BE2C (cell line): ENCODE measurements at regions not wholly inside any gene's neighbourhood (a gene's known extent, or its start where the extent isn't known, plus 50 kb on each side); places are given as distances from the start of the nearest gene placed in this dataset.

Experiments used
- DNase-seq: peaks from one replicate; pipeline ENCODE4 v3.0.0-alpha.2; 2020
- H3K27me3 ChIP-seq: fragments of 250-450 bp; sonication (Bioruptor Pico); 2 replicates; pipeline ENCODE4 v1.5.1; 2020; ENCODE audit warnings: mild to moderate bottlenecking
- H3K36me3 ChIP-seq: fragments of 250-450 bp; sonication (Bioruptor Pico); 2 replicates; pipeline ENCODE4 v1.5.1; 2020; ENCODE audit warnings: mild to moderate bottlenecking
- H3K4me1 ChIP-seq: fragments of 250-450 bp; sonication (Bioruptor Pico); 2 replicates; pipeline ENCODE4 v1.5.1; 2020
- H3K4me3 ChIP-seq: 2 replicates; pipeline ENCODE4 v1.5.1; 2011; ENCODE audit warnings: low read depth, low read length
- H3K9me3 ChIP-seq: fragments of 250-450 bp; sonication (Bioruptor Pico); 2 replicates; pipeline ENCODE4 v1.5.1; 2020
- TF ChIP-seq, protein P1 (sequence below): IDR thresholded peaks from 2 replicates; pipeline ENCODE4 v1.5.1; 2012; ENCODE audit warnings: mild to moderate bottlenecking, low read depth, low read length

DNA sequence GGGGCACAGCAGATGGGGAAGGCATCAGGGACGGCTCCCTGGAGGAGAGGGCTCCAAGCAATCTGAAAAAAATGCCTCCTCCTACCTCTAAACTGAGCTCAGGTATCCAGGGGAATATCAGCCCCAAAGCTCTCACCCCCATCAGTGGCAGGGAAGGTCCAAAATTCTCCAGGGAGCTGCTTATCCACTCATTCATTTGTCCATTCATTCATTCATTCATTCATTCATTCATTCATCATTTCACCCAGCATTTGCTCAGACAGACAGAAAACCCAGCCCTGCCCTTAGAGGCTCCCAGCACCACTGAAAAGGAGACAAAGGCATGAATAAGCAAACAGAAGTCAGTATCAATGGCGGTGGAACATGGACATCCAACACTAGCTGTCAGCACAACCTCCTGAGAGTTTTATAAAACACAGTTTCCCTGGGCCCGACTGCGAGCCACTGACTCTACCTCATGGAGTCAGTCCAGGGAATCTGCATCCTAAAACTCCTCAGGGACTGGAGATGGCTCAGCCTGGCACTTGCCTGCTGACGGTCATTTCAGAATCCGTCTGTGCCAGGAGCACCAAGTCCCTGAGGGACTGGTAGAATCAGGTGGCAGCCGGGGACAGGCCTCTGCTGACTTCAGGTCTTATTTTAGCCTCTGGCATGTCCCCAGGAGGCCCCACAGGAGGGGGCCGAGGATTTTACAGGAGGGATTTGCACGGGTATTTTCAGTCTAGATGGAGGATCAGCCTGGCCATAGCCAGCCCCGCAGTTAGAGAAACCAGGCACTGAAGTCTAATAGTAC, 164.6 kb downstream of the MN1 start:
- Histone ChIP-seq H3K36me3 (no peaks in the 10 kb centered on the region), H3K4me1 (no peaks in the 10 kb centered on the region), H3K27me3 (peaks cover 8% of the 10 kb centered on the region), H3K4me3 (no peak overlapping the region), H3K9me3 (no peaks in the 10 kb centered on the region)
- no peak for DNase-seq
- TF ChIP-seq, protein P1, sequence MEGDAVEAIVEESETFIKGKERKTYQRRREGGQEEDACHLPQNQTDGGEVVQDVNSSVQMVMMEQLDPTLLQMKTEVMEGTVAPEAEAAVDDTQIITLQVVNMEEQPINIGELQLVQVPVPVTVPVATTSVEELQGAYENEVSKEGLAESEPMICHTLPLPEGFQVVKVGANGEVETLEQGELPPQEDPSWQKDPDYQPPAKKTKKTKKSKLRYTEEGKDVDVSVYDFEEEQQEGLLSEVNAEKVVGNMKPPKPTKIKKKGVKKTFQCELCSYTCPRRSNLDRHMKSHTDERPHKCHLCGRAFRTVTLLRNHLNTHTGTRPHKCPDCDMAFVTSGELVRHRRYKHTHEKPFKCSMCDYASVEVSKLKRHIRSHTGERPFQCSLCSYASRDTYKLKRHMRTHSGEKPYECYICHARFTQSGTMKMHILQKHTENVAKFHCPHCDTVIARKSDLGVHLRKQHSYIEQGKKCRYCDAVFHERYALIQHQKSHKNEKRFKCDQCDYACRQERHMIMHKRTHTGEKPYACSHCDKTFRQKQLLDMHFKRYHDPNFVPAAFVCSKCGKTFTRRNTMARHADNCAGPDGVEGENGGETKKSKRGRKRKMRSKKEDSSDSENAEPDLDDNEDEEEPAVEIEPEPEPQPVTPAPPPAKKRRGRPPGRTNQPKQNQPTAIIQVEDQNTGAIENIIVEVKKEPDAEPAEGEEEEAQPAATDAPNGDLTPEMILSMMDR = no peak

DNA sequence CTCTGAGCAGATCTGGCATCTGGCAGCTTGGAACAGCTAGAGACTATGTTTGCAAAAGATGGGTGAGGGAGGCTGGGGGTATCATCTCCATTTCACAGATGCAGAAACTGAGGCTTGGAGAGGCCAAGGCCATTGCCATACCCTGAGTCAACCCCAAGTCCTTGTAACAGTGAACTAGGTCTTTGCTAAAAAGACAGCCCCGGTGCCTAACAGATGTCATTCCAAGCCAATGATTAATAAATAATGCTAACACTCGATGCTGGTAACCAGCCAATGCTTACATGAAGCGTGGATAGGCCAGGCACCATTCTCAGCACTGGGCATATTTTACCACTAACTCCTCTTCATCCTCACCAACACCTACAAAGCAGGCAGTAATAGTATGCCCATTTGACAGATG, 164.0 kb downstream of the MN1 start:
- no peak for DNase-seq
- H3K27me3 ChIP-seq = peaks cover 8% of the 10 kb centered on the region
- TF ChIP-seq, protein P1 = no peak
- H3K4me1 ChIP-seq = no peaks in the 10 kb centered on the region
- H3K4me3 ChIP-seq = no peak overlapping the region
- no peaks in the 10 kb centered on the region for H3K9me3 ChIP-seq
- no peaks in the 10 kb centered on the region for H3K36me3 ChIP-seq

DNA sequence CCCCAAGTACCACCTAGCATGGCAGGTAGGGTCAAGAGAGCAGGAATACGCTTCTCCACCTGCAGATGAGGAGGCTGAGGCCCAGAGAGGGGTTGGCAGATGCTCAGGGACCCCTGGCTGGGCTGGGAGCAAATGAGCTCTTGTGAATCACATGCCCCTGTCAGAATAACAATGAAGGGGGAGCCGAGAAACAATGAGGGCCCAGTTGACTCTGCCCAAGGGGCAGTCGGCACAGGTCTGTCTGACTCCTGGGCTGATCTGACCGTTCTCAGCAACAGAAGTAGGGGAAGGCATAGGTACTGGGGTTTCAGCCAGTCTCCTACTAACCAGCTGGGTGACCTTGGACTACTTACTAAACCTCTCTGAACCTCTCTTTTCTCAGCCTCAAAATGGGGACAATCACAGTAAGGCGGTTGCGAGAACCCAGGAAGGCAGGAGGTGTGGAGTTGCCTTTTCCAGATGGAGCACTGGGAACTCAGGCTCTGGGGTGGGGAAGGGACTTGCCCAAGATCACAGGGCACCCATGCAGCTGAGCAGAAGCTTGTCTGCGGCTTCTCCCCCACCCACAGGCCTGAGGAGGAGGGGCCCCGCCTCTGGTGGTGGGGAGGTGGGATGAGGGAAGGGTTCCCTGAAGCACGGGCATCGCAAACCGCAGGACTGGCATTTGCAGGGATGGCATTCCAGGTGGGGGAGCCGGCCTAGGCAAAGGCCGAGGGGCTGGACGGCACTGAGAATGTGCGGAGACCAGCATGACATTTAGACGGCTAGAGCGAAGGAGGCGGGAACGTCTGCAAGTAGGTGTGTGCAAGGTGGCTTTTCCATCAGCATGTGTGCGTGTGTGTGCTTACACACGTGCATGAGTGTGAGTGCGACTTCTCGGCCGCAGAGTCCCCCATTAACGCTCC, 163.0 kb downstream of the MN1 start:
- DNase-seq = no peak
- Histone ChIP-seq H3K27me3 (peaks cover 3% of the 10 kb centered on the region), H3K36me3 (no peaks in the 10 kb centered on the region), H3K4me3 (no peak overlapping the region), H3K4me1 (no peaks in the 10 kb centered on the region), H3K9me3 (no peaks in the 10 kb centered on the region)
- TF ChIP-seq, protein P1 = no peak

DNA sequence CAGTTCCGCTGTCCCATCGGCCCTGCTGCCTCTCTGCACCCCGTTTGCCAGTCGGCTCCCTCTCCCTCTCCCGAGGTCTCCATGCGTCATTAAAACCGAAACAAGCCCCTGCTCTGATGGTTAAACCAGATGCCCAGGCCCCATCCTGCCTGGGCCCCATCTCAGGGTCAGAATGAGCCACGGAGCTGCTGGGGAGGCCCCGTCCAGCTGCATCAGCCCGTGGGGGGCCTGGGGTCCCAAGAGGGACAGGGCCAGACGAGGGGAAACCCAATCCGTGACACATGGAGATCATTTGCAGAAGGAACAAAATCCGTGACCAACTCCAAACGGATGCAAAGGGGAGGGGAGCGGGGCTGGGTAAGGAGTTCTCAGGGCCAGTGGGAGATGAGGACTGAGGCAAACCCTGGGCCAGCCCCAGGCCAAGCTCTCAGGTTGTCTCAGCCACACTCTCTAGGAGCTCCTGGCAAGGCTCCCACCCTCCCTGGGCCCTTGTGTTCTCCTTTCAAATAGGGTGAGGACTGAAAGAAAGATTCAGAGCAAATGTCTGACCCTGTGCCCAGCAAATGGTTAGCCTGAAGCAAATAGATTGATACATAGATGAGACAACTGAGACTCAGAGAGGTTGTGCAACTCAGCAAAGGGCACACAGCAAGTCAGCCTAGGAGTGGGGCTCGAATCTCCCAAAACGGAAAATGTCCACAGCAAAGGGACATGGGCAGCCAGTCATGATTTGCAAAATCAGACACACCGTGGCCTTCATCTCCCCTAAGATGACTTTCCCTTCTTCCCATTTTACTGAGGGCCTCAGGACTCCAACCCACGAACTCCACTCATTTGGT, 162.1 kb downstream of the MN1 start:
- TF ChIP-seq, protein P1 = no peak
- Histone ChIP-seq H3K9me3 (no peaks in the 10 kb centered on the region), H3K36me3 (no peaks in the 10 kb centered on the region), H3K4me1 (no peaks in the 10 kb centered on the region), H3K4me3 (no peak overlapping the region), H3K27me3 (peaks cover 3% of the 10 kb centered on the region)
- no peak for DNase-seq

DNA sequence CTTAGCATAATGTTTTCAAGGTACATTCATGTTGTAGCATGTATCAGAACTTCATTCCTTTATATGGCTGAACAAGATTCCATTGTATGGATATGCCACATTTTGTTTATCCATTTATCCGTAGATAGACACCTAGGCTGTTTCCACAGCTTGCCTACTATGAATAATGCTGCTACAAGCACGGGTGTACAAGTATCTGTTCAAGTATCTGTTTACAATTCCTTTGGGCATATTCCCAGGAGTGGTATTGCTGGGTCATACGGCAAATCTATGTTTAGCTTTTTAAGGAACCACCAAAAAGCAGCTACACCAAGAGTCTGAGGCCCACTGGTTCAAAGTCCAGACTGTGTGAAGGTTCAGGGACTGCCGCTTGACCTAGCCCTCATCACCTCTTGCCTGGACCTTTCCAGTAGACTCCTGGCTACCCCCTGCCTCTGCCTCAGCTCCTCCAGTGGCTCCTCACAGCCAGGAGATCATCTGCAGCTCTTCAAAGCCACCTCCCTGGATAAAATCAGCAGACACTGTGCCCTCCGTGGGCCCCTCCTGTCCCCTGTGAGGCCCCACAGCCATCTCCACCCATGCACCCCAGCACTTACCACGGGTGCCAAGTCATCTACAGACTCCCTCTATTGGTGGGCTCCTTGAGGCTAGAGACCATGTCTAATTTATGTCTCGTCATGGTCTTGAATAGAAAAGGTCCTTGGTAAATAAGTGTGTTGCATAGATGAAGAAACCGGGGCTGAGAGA, 160.3 kb downstream of the MN1 start:
- Histone ChIP-seq H3K27me3 (peaks cover 3% of the 10 kb centered on the region), H3K4me1 (no peaks in the 10 kb centered on the region), H3K4me3 (no peak overlapping the region), H3K9me3 (no peaks in the 10 kb centered on the region), H3K36me3 (no peaks in the 10 kb centered on the region)
- TF ChIP-seq, protein P1 = no peak
- DNase-seq = no peak
